Left kidney (tissue), 1 donor: ENCODE measurements at regions not wholly inside any gene's neighbourhood (a gene's known extent, or its start where the extent isn't known, plus 50 kb on each side); places are given as distances from the start of the nearest gene placed in this dataset.
"Not testable (repeated sequence)": the region's sequence is repeated elsewhere in the genome, so short reads cannot be mapped to it uniquely, and the experiment has no call there.

Experiments
- DNase-seq: peaks from one replicate; pipeline ENCODE4 v3.0.0-alpha.2; 2013

DNA sequence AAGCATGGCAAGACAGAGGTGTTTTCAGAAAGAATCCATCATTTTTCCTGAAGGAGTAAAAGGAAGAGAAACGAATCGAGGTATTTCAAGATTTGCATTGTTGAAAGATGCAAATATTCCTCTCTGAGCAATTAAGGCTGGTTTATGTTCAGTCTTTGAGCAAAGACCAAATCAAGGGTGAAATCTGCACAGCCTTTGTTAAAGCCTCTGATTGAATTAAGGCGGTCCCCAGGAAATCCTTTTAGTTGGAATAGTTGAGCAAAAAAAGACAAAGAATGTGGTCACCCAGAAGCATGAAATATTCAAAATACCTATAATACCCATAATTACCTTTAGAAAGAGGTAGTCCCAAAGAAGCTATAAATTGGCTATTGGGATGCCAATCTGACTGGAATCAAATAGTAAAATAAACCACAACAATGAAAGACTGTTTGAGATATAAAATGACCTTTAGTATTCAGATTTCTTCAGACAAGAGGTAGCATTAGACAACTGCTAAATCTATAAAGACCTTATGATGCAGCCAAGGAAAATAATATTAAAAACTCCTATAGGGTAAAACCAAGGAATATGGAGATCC, 1218.1 kb downstream of the ROBO2 start:
- DNase-seq, result no peak

DNA sequence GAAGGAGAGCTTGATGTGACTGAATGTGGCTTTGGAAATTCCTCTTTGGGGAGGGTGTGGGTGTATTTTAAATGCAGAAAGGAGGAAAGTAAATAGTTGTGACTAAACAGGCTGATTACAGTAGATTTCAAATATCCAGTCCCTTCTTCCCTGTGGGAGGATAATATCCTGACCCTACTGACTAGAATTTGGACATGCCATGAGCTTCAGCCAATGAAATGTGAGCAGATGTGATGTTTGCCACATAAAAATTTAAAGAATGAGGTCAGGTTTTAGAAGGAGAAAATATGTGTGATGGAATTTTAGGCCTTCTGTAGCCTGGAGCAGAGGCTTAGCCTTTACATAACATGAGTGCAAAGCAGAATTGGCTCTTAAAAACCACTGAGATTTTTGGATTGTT, 1218.9 kb downstream of the ROBO2 start:
- no peak for DNase-seq

DNA sequence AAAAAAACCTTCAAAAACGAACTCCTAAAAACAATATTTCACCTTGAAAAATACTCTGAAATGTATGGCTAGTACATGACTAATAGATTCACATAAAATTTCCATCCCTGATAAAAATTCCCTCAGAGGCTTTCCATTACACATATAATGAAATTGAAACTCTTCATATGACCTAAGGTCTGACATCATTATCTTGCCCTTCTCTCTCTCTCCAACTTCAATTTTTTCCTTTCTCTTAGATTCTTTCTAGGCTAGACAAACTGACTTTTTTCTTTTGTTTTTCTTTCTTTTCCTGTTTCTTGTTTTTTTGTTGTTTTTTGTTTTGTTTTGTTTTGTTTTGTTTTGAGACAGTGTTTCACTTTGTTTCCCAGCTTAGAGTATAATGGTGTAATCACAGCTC, 1220.5 kb downstream of the ROBO2 start:
- DNase-seq, result no peak

DNA sequence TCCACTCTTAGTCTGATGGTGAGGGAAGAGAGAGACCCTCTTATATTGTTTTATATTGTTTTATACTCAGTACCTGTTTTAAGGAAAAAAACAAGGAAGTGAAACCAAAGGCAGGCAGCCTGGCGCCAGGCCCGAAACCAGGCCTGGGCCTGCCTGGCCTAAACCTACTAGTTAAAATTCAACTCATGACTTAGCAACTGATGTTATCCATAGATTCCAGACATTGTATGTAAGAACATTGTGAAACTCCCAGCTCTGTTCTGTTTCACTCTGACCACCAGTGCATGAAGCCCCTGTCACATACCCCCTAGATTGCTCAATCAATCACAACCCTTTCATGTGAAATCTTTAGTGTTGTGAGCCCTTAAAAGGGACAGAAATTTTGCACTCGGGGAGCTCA, 1226.7 kb downstream of the ROBO2 start:
- DNase-seq, result not testable (repeated sequence)

DNA sequence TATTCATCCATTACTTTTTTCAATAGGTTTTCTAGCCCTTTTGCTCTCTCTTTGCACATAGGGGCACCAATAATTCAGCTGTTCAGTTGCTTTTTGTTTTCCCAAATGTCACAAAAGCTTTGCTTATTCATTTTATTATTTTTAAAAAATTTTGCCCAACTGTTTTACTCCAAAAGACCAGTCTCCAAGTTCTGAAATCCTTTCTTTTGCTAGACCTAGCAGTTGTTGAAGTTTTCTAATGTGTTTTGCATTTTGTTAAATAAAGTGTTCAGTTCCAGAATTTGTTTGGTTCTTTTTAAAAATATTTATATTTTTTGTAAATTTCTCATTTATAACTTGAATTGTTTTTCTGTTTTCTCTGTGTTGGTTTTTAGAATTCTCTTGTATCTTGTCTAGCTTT, 1227.3 kb downstream of the ROBO2 start:
- DNase-seq, result no peak

DNA sequence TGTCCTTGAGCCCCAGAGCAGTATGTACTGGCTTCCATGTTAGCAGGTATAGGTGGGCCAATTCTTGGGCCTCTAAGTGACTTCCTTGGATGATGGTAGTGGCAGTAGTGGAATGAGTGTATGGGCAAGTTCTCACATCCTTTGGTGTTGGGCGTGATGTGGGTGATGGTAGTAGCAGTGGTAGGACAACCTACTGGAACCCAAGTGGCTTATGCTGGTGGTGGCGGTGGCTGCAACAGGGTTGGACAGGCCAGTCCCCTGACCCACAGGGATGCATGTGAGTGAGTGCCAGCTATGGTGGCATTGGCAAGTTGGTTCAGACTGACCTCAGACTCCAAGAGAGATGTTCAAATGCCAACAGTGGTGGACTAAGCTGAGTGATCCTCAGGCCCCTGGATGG, 1228.2 kb downstream of the ROBO2 start:
- no peak for DNase-seq

DNA sequence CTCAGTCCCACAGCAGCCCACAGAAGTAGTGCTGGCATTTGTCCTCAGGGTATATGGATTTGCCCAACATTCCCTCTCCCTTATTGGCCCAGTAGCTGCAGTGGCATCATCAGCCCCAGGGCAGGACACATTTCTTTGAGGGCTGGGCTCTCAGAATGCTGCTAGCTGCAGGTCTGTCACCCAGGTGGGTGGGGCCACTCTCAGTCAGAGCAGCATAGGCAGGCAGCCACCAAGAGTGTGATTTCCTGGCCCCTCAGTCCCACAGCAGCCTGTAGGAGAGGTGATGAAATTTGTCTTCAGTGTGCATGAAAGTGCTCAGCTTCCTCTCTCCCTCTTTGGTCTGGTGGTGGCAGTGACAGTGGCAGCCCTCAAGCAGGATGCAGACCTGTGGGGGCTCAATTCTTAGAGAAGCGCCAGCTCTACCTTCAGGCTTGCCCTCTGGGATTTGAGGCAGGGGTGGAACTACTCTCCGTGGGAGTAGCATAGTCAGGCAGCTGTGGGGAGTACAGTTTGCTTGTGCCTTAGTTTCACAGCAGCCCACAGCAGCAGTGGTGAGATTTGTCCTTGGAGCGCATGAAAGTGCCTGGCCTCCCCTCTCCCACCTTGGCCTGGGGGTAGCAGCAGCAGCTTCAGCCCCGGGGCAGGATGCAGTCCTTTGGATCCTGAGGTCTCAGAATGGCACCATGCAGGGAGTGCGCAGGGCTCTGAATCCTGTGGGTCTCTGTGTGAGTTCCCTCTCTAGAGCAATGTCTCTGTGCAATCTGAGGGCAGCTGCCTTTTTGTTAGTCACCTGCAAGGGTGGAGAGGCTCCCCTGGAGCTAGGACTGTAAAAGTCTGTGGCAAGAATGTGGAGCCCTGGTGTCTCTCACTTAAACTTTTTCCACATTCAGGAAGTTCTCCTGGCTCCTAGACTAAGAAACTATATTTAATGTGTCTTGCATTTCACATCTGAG, 1229.1 kb downstream of the ROBO2 start:
- DNase-seq, result no peak

DNA sequence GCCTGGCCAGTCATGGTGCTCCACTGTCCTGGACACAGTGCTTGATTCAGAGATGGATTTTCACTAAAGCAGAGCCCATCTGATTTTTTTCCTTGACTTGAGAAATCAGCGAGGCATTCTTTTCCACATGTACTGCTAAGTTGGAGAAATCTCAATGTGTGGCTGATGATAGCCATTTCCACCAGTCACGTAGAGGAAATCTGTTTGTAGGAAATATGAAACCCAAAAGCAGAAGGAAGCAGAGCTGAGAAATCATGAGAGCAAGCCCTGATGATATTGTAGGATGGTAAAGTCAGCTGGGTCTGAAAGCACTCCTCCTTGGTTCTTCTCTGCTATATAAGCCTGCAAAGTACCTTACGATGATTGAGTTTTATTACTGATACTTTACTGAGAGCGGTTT, 1233.4 kb downstream of the ROBO2 start:
- DNase-seq, result no peak

DNA sequence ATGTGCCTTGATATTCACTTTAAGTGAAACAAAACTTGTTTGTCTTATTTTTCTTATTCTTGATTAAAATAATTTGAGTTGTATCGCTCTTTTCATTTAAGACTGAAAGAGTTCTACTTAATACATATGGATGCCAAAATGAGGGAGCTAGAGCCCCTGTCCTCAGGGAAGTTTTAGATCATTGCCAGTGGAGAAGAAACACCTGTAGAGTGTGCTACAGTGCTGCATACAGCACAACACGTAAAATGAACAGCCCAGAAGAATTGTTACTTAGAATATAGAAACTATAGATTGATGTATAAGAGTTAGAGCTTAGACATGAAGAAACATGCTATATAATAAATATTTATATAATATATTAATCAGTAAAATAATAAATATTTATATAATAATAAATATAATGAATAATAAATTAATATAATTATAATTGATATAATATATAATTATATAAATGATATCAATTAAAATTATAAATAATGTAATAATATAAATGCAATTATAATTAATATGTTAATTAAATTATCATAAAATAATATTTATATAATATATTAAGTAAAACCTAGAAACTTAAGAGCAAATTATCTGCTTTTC, 1234.7 kb downstream of the ROBO2 start:
- DNase-seq, result no peak

DNA sequence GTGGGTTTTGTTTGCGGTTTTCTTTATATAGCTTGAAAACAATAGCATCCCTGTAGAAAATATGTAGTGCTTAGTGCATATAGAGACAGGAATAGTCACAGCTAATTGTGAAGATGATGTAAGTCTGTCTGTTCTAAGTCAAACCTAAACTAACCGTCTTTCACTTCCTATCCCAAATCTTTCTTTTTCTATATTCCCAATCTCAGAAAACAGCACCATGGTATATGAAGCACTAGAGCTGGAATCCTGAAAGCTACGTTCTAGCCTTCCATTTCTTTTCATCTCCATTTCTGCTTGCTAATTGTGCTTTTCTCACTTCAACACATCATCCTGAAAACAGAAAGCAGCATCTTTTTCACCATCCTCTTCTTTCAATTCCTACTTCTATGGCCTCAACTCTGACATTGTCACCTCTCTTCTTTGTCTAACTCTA, 1235.5 kb downstream of the ROBO2 start:
- DNase-seq, result no peak

DNA sequence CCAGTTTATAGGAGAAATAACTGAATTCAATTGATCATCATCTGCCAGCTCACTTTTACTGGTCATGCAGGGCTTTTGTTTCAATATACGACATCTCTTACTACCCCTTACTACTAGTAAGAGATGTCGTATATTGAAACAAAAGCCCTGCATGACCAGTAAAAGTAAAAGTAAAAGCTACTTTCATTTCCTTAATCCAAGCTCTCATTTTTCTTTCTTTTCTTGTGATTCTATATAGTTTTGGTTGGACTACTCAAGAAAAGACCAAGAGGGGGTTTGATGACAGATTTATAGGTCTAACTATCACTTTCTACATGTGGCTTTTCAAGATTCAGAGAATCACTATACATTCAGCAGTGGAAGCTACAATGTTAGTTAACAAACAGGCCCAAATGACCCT, 1237.3 kb downstream of the ROBO2 start:
- no peak for DNase-seq

DNA sequence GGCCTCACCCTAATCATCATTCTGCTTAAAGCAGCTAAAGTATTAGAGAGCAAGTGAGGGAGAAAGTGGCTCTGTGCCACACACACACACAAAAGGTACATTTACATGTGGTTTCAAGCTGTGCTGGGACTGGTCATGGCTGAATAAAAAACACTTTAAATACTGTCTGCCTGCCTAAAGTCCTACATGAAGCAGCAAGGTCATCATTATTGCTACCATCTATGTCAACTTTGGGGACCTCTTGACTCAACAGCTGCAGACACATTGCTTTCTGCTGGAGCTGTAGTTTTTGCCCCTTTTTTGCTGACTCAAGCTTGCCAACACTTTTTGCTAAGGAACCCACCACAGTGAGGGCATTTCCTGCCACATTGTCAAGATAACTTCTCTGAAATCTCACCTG, 1237.9 kb downstream of the ROBO2 start:
- no peak for DNase-seq

DNA sequence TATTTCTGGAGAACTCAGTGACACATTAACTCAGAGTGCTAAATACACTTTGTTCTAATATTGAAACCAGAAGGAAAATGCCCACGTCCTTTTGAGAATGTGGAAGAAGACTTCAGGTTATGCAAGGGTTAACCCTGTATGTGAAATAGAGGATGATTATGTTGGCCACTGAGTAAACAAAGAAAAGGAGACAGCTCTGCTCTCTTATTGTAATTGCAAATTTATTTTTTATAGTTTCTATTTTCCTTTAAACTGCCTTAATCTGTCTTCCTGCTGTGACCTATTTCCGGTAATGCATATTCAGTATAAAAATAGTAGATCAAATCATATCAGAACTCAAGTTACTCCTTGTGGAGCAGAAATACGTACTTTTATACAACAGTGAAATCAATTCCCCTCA, 1239.2 kb downstream of the ROBO2 start:
- DNase-seq, result no peak

DNA sequence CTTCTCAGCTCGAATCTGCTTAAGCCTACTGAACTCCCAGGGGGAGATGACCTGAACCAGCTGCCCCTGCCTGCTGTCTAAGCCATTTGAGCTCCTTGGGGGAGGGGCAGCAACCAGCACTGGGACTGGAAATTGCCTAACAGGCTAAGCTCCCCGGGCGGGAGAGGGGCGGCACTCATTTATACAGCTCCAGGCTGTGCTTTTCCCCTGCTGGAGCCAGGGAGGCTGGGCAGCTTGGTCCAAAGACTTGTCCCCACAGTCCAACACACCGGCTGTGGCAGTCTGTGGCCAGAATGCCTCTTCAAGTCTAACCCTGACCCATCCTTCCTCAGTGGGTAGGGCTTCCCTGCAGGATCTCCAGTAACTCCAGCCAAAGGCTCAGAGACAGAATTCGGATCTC, 1241.5 kb downstream of the ROBO2 start:
- no peak for DNase-seq

DNA sequence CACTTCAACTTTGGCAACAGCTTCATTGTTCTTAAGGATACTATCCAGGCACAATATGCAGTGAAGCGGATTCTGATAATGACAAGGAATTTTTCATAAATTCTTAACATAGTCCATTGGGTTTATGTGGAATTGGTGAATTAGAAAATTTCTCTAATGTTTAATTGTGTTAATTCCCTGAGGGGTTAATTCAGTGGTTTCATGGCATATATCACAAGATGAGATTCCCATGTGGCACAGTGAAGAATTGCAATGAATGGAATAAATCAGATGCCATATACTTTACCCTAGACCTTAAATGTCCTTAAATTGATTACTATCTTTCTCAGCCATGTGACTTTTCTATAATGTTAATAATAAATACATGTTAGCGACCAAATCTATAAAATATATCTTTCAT, 1244.1 kb downstream of the ROBO2 start:
- DNase-seq, result no peak

DNA sequence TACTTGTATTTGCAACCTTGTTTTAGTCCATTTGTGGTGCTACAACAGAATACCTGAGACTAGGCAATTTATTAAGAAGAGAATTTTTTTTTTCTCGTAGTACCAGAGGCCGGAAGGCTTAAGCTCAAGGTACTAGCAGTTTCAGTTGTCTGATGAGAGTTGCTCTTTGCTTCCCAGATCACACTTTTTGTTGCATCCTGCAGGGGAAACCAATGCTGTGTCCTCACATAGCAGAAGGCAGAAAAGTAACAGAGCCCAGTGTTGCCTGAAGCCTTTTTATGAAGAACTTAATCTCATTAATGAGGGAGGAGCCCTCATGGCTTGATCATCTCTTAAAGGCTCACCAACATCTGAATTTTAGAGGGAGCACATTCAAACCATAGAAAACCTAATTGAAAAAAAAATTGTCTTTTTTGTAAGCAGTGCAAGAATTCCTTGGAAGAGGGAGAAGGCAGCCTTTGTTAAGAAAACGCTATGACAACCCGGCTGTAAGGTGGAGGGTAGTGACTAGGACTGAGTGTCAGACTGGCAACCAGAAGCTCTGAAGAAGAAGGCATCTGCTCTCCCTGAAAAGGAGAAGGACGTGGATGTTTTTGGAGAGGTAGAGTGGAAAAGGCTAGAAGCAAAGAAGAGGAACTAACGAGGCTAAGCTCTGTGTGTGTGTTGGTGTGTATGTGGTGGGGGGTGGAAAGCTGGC, 1245.3 kb downstream of the ROBO2 start:
- no peak for DNase-seq

DNA sequence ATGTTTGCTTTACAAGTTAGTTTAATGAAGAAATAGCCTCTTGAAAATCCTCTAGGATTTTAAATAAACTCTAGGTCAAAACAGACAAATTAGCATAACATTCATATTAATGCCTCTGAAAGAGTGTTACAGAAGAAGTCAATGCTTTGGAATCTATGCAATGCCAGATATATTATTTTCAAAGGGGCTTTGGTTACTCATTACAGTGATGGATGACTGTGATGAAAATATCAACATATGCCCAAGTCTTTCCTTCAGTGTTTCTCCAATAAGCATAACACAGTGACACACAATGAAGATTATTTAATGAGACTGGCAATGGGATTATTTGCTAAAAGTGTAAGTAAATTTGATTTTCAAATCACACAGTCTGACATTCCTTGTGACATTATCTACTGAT, 1247.2 kb downstream of the ROBO2 start:
- DNase-seq, result no peak

DNA sequence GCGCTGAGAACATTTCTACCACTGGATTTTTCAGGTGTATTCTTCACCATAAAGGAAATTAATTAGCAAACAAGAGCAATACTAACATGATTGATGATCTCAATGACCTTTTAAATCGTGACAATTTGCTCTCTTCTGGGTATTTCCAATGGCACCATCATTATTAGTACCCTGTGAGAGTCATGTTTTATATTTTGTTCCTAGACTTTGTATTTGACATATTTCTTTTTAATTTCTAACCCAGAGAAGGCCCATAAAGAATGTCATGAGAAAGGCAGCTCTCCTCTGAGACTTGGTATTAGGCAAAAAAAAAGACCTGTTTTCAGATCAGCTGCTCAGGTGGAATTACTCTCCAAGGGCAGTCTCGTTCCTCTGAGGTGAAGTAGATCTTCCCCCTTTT, 1253.4 kb downstream of the ROBO2 start:
- DNase-seq, result no peak

DNA sequence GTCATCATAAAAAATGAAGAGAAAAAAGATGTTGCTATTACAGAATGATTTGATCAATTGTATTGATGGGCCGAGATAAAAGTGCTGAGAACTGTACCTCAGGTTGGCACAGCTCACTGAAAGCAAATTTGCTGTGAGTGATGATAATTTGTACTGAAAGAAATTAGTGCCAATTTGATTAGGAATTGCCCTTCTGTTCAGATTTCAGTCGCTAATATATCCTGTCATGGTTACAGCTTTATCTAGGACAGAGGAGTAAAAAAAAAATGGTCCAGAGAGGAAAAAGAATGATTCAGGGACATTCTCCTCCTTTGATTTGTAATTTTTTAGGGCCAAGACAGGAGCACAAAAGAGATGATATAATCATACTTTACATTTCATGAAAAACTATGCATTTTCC, 1264.2 kb downstream of the ROBO2 start:
- DNase-seq, result no peak

DNA sequence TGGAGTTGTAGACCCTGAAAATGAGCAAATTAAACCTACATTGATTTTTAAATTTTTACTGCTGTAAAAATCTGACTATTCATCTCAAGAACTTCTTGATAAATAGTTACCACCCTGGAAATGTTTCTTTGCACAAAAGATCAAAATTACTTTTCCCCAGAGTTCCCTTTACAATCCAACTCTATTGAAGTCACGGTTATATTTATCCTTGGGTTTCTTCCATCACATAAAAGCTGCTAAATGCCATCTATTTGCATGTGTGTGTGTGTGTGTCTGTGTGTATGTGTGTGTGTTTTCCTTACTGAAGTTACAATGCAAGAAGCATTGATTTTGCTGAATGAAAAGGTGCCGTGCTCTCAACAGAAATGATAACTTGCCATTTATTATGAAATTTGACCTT, 1273.0 kb downstream of the ROBO2 start:
- DNase-seq, result no peak

DNA sequence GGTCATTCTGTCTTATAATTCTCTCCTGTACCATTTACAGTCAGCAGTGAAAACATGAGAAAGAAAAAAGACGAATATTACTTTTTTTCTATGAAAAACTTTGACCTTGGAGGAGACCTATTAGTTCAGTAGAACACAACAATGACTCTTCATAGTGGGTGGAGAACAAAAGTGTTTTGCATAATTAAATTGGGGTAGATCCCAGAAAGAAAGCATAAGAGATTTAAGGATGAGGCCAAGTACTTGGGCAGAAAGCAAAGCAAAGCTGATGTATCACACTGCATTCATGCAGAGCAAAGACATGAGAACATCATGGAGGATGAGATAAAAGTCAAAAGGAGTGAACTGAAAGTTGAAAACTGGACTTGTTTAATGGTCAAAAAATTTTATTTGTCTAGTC, 1273.4 kb downstream of the ROBO2 start:
- DNase-seq, result no peak

DNA sequence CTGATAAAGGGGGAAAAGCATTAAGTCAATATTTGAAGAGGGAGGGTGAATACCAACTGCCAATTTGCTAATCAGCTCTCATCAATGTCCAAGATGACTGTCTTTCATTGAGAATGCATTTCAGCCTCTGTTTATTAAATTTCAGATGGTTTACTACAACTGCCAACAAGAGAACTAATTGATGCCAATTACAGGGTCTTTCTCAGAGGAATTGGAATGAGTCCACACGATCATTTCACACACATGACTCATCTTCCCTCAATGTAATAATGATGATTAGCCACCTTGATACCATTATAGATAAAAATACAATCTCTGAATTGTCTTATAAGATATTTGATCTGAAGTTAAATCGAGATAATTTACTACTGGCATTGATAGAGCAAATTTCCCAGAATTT, 1274.4 kb downstream of the ROBO2 start:
- no peak for DNase-seq

DNA sequence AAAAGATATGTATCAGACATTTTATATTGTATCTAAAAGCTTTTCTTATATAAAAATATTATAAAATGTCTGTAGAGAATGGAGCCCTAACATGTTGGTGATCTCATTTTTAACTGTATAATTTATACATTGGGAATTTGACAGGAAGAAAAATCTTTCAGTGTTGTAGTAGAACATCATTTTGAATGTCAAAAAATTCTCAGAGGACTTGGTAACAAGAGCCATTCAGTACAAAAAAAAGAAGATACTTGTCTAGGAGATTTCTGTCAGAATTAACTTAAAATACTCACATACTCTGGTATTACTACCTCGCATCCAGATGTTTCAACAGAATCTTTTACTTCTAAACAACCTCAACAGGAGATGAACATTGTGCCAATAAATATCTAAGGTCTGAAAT, 1277.9 kb downstream of the ROBO2 start:
- DNase-seq, result no peak
